ENCODE measurements at regions not wholly inside any gene's neighbourhood (a gene's known extent, or its start where the extent isn't known, plus 50 kb on each side); places are given as distances from the start of the nearest gene placed in this dataset.

- DNase-seq = no peak
- Histone ChIP-seq H3K4me1 (no peaks in the 10 kb centered on the region), H3K36me3 (replicated peaks in 1 of 2; ENCODE audit: insufficient read depth in 1 of 2, low read depth in 2 of 2) (no peaks in the 10 kb centered on the region), H3K9me3 (no peaks in the 10 kb centered on the region), H3K27ac (no peak overlapping the region), H3K27me3 (no peaks in the 10 kb centered on the region), H3K4me3 (no peak overlapping the region)
- 92% methylated on average over 1 of the region's 1 CpG for WGBS, 2 donors
- intact Hi-C loops (cut with DNase I) = no loop called here
- ATAC-seq = no peak
- TF ChIP-seq CTCF (IDR thresholded peaks at IDR 0.05) (no peak), POLR2A (IDR thresholded peaks at IDR 0.05) (no peak)
Observed at GRCh38 chr1:199377211-199377610, 650.3 kb upstream of the NR5A2 start.

GRCh38 chr1:199383793-199384192 is 643.7 kb upstream of the NR5A2 start:
- H3K27me3 ChIP-seq = no peaks in the 10 kb centered on the region
- H3K4me1 ChIP-seq = no peaks in the 10 kb centered on the region
- ATAC-seq (no peak), DNase-seq (no peak)
- H3K9me3 ChIP-seq = no peaks in the 10 kb centered on the region
- intact Hi-C loops (cut with DNase I) = no loop called here
- H3K27ac ChIP-seq = no peak overlapping the region
- no peak for TF ChIP-seq CTCF (IDR thresholded peaks at IDR 0.05)
- no peak for TF ChIP-seq POLR2A (IDR thresholded peaks at IDR 0.05)
- H3K4me3 ChIP-seq = no peak overlapping the region
- H3K36me3 ChIP-seq (replicated peaks in 1 of 2; ENCODE audit: insufficient read depth in 1 of 2, low read depth in 2 of 2) = no peaks in the 10 kb centered on the region

DNA sequence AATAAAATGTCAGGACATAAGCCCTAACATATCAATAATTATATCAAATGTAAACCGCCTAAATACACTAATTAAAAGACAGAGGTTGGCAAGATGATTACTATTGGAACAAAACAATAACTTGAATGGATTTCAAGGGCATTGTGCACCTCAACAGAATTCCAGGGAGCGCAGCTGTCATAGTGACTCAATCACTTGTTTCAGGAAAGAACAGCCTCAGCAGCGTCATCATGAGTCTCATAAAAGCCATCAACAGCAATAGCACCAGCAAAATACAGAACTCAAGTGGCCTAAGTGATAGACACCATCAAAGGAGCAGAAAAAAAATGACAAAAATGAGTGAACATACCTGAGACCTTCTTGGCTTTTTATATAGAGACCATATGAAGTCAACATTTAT is 632.7 kb upstream of the NR5A2 start:
- Histone ChIP-seq H3K36me3 (replicated peaks in 1 of 2; ENCODE audit: insufficient read depth in 1 of 2, low read depth in 2 of 2) (no peaks in the 10 kb centered on the region), H3K9me3 (no peaks in the 10 kb centered on the region), H3K4me1 (no peaks in the 10 kb centered on the region), H3K27ac (no peak overlapping the region), H3K27me3 (no peaks in the 10 kb centered on the region), H3K4me3 (no peak overlapping the region)
- ATAC-seq = no peak
- WGBS, 2 donors = 87 to 92% methylated on average over 3 of the region's 3 CpGs
- intact Hi-C loops (cut with DNase I) = no loop called here
- DNase-seq = no peak
- TF ChIP-seq CTCF (IDR thresholded peaks at IDR 0.05) = no peak

- WGBS, 2 donors = 39 to 50% methylated on average over 1 of the region's 1 CpG
Observed at GRCh38 chr1:199396456-199396855, 631.1 kb upstream of the NR5A2 start.

More at GRCh38 chr1:199396456-199396855, 631.1 kb upstream of the NR5A2 start:
- intact Hi-C loops (cut with DNase I) = no loop called here
- Histone ChIP-seq H3K27me3 (no peaks in the 10 kb centered on the region), H3K27ac (no peak overlapping the region), H3K4me3 (no peak overlapping the region), H3K9me3 (no peaks in the 10 kb centered on the region), H3K36me3 (replicated peaks in 1 of 2; ENCODE audit: insufficient read depth in 1 of 2, low read depth in 2 of 2) (no peaks in the 10 kb centered on the region), H3K4me1 (no peaks in the 10 kb centered on the region)
- TF ChIP-seq CTCF (IDR thresholded peaks at IDR 0.05) (no peak), POLR2A (IDR thresholded peaks at IDR 0.05) (no peak)
- no peak for ATAC-seq
- DNase-seq = no peak
